ENCODE measurements at regions not wholly inside any gene's neighbourhood (a gene's known extent, or its start where the extent isn't known, plus 50 kb on each side); places are given as distances from the start of the nearest gene placed in this dataset.
"Not testable (repeated sequence)": the region's sequence is repeated elsewhere in the genome, so short reads cannot be mapped to it uniquely, and the experiment has no call there.

DNA sequence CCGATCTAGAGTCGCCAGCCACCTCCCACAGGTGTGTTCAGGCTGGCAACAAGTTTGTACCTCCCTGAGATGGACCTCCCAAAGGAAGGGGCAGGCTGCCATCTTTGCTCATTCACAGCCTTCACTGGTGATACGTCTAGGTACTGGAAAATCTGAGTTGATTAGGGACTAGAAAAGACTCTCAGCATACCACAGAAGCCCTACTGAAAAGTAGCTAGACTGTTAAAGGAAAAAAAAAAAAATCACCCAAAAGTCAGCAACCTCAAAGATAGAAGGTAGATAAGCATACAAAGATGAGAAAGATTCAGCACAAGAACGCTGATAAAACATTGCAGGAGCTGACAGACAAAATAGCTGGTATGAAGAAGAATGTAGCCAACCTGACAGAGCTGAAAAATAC lies 128.6 kb upstream of the WDR75 start:
- no peak for DNase-seq

DNA sequence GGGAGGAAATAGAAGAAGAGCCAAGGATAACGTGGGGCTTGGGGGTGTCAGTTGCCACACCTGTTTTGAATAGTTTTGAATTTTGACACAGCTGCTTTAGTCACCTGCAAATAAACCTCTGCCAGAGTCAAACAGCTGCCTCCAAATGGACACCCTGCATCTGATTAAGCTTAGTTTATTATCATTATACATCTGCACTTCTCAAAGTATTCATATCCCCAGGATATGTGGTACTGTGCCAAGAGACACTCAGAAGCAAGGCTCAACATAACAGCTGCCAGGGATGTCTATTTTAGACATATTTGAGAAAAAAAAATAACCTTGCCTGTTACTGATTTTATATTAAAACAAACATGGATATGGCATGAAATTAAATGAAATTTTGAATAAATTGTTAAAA lies 122.5 kb upstream of the WDR75 start:
- DNase-seq = no peak

DNA sequence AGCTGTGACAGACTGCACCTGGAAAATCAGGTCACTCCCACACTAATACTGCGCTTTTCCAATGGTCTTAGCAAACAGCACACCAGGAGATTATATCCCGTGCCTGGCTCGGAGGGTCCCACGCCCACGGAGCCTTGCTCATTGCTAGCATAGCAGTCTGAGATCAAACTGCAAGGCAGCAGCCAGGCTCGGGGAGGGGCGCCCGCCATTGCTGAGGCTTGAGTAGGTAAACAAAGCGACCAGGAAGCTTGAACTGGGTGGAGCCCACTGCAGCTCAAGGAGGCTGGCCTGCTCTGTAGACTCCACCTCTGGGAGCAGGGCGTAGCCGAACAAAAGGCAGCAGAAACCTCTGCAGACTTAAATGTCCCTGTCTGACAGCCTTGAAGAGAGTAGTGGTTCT lies 121.8 kb upstream of the WDR75 start:
- not testable (repeated sequence) for DNase-seq

GRCh38 chr2:189327879-189328847 lies 113.1 kb upstream of the WDR75 start:
- no peak for DNase-seq

GRCh38 chr2:189328848-189329245 lies 112.4 kb upstream of the WDR75 start:
- no peak for DNase-seq

GRCh38 chr2:189336276-189336975 lies 104.8 kb upstream of the WDR75 start:
- DNase-seq = no peak

GRCh38 chr2:189337656-189338055 lies 103.6 kb upstream of the WDR75 start:
- no peak for DNase-seq

DNA sequence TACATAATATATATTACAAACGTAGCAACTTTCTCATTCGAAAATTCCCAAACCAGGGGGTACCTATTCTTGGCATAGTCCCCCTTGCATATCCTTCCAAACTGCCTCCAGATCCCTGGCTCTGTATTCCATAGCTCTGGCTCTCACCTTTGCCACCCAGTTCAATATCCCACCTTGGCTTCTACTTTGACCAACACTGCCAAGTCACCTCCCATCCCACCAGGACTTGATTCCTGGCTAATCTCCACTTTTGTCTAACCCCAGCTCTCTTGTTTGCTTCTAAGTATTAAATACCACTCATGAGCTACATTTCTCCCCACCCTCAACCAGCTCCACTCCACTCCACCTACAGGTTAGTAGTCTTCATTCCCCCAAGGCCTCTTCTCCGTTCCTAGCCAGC lies 103.2 kb upstream of the WDR75 start:
- DNase-seq = no peak

DNA sequence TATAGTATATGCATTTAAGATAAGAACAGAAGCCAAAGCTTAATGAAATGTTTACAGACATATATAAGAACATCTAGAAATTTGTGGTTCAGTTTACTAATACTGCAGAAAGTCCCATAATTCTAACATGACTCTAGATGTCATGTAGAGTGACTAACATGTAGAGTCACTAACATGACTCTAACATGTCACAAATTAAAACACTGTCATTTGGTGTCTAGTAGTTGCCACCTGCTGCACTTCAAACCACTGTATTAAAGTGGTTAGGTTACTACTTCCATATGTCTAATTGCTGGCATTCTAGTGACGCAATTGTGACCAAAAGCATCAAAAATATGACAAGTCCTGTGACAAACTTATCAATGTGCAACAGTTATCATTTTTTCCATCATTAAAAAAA lies 100.2 kb upstream of the WDR75 start:
- no peak for DNase-seq

DNA sequence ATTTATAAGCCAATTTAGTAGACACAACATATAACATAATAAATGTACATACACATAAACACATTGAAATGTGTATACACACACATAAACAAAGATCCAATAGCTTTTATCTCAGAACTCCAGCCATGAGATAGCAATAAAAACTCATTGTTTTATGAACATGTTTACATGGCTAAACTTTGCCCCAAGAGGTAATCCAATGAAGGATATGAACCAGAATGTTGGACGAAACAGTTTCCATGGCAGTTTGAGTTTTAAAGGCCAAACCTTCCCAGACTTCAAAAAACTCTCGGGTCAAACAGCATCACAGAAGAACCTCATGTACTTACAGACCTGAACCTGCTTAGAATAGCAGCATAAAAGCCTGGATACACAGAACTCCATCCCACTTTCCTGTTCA lies 97.2 kb upstream of the WDR75 start:
- no peak for DNase-seq

- no peak for DNase-seq
These were observed 93.7 kb upstream of the WDR75 start for GRCh38 chr2:189347540-189347939.

DNA sequence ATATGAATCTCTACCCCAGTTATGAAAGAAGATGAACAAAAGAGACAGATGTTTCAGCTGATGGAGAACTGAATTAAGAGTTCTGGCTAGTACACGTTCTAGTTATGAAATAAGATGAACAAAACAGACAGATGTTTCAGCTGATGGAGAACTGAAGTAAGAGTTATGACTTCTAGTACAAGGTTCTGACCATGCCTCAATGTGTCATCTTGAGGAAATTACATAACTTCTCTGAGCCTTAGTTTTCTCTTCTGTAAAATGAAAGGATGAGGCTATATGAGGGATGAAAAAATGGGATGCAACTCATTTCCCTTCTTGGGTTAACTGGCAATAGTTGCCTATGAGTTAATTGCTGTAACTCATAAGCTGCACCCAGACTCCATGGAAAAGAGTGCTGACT lies 92.9 kb upstream of the WDR75 start:
- DNase-seq = no peak

DNA sequence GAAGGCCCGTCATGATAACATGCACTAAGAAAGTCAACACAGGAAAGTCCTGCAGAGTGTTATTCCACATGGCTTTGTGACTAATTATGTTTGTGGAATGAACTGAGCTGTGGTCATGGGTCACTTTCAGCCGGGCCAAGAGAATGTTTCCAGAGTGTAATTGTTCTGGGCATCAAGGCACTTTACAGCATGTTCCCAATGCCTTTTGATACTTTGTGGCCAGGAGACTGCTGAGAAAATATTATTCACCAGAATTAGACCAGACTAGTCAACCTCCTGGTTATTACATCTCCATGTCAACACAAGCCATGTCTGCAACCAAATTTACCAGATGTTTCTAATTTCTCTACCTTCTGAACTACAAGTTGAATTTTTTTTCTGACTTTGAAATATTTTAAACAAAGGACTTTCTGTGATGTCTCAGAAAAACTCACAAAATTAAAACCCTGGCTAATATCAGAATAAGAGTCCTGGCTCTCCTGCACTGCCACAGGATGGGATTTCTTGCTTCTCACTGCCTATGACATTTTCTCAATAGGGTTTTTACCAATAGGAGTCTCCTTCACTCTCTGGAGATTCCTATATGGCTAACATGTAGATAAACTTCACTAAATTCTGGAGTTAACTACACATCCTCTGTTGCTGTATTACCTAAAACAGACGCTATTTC lies 90.6 kb upstream of the WDR75 start:
- no peak for DNase-seq

DNA sequence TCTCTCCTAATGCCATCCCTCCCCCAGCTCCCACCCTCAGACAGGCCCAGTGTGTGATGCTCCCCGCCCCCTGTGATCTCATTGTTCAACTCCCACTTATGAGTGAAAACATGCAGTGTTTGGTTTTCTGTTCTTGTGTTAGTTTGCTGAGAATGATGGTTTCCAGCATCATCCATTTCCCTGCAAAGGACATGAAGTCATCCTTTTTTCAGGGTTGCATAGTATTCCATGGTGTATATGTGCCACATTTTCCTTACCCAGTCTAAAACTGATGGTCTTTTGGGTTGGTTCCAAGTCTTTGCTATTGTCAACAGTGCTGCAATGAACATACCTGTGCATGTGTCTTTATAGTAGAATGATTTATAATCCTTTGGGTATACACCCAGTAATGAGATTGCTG lies 89.3 kb upstream of the WDR75 start:
- DNase-seq = not testable (repeated sequence)

- not testable (repeated sequence) for DNase-seq
These were observed 83.9 kb upstream of the WDR75 start for GRCh38 chr2:189357375-189357774.

DNA sequence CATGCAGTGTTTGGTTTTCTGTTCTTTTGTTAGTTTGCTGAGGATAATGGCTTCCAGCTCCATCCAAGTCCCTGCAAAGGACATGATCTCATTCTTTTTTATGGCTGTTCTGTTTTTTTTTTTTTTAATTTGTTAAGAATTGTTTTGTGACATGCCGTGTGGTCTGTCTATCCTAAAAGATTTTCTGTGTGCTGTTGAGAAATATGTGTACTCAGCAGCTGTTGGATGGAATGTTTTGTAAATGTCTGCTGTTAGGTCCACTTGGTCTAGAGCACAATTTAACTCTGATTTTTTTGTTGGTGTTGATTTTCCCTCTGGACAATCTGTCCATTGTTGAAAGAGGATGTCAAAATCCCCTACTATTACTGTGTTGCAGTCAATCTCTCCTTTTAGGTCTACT lies 80.4 kb upstream of the WDR75 start:
- no peak for DNase-seq

DNA sequence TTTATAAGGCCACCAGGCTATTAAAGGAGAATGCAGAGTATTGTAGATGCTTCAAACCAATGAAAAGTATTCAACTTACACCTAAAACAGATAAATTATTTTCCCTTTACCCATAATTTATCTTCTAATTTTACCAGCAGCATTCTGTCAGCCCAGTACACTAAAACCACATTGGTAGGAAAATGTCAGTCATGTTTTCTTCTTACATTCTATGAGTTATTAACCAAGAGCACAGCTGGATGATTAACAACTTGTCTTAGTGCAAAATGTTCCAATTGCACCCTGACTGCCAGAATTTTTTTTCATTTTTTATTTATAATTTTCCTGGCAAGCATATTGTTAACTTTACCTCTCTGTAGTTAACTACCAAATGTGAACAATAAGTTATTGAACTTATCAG lies 79.0 kb upstream of the WDR75 start:
- DNase-seq = no peak

GRCh38 chr2:189363559-189363958 lies 77.7 kb upstream of the WDR75 start:
- DNase-seq = no peak

DNA sequence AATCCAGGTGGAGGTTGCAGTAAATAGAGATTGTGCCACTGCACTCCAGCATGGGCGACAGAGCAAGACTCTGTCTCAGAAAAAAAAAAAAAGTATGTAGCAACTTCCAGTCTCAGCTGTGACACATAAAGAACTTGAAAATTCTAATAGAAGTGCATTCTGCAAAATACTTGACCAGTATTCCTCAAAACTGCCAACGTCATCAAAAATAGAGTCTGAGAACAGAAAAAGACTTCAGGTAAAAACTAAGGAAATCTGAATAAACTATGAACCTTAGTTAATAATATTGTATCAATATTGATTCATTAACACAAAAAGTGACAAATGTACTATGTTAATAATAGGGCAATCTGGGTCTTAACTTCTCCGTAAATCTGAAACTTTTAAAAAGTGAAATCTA lies 76.7 kb upstream of the WDR75 start:
- no peak for DNase-seq

DNA sequence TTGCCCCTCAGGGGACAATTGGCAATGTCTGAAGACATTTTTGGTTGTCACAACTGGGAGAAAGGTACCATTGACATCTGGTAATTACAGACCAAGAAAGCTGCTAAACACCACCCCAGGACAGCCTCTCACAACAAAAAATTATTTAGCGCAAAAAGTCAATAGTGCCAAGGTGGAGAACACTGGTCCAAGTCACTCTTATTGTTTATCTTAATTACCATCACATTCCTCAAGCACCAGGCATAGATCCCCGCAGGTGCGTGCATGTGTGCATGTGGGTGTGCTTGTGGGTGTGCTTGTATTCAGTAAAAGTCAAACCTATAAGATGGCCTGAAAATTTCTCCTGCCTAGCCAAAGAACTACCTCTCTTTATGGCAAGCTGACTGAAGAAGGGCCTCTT lies 74.9 kb upstream of the WDR75 start:
- no peak for DNase-seq

DNA sequence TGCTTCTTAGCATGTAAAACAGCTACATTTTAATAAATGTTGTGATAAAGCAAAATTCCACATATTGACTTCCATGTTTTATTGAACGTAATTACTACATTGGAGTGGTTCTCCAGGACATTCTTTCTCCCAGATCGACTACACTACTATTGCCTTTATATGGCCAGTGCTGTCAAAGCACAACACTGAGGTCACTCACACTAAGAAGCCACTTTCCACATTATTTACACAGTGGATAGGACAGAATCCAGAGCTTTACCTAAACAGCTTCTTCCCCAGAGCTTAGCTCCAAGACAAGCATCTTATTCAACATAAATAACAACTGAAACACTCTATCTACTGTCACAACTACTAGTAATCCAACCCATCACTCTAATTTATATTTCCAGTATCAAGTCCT lies 73.9 kb upstream of the WDR75 start:
- DNase-seq = no peak

GRCh38 chr2:189369566-189369965 lies 71.7 kb upstream of the WDR75 start:
- no peak for DNase-seq

DNA sequence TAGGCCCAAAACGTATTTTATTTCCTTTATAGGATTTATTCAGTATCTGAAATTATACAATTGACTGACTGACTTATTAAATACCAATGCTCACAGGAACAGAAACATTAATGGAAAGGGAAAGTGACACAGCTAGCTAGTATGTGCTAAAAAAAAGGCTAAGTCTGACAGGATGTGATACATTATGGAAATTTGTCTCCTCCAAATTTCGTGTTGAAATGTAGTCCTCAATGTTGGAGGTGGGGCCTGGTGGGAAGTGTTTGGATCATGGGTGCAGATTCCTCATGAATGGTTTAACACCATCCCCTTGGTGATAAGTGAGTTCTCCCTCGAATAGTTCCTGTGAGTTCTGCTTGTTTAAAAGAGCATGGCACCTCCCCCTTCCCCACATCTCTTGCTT lies 70.6 kb upstream of the WDR75 start:
- no peak for DNase-seq
